Hepatocyte (in vitro differentiated cells): ENCODE measurements at regions not wholly inside any gene's neighbourhood (a gene's known extent, or its start where the extent isn't known, plus 50 kb on each side); places are given as distances from the start of the nearest gene placed in this dataset.

Experiments
- DNase-seq: peaks from one replicate; pipeline ENCODE4 v3.0.0-alpha.2; 2016; ENCODE audit warnings: low spot score
- H2AFZ ChIP-seq: fragments of 200-600 bp; sonication (generic); 2 replicates; pipeline ENCODE4 v1.6.0; 2016; ENCODE audit warnings: antibody characterized with exemption, mild to moderate bottlenecking
- H3K27ac ChIP-seq: fragments of 200-600 bp; sonication (generic); 2 replicates; pipeline ENCODE4 v1.5.1; 2016; ENCODE audit warnings: mild to moderate bottlenecking
- H3K27me3 ChIP-seq: fragments of 200-600 bp; sonication (generic); 2 replicates; pipeline ENCODE4 v1.6.1; 2016
- H3K36me3 ChIP-seq: fragments of 200-600 bp; sonication (generic); replicated peaks from 2 replicates; pipeline ENCODE4 v1.5.1; 2016; ENCODE audit warnings: low read depth; ENCODE audit not compliant: insufficient read depth
- H3K4me1 ChIP-seq: fragments of 200-600 bp; sonication (generic); 2 replicates; pipeline ENCODE4 v1.5.1; 2016; ENCODE audit warnings: mild to moderate bottlenecking, moderate library complexity; ENCODE audit not compliant: insufficient read depth
- H3K4me2 ChIP-seq: fragments of 200-600 bp; sonication (generic); 2 replicates; pipeline ENCODE4 v1.6.0; 2016
- H3K4me3 ChIP-seq: fragments of 200-600 bp; sonication (generic); 2 replicates; pipeline ENCODE4 v1.5.1; 2016; ENCODE audit warnings: mild to moderate bottlenecking
- H3K79me2 ChIP-seq: fragments of 200-600 bp; sonication (generic); 2 replicates; pipeline ENCODE4 v1.6.0; 2017; ENCODE audit warnings: mild to moderate bottlenecking
- H3K9me2 ChIP-seq: fragments of 200-600 bp; sonication (generic); replicated peaks from 2 replicates; pipeline ENCODE4 v1.6.0; 2017; ENCODE audit warnings: mild to moderate bottlenecking; ENCODE audit not compliant: insufficient read depth
- H3K9me3 ChIP-seq: fragments of 200-600 bp; sonication (generic); 2 replicates; pipeline ENCODE4 v1.5.1; 2016; ENCODE audit warnings: low read depth, mild to moderate bottlenecking
- H4K20me1 ChIP-seq: fragments of 200-600 bp; sonication (generic); 2 replicates; pipeline ENCODE4 v1.6.0; 2016; ENCODE audit warnings: mild to moderate bottlenecking; ENCODE audit not compliant: insufficient read depth, poor library complexity, severe bottlenecking
- CTCF ChIP-seq: fragments of 200-600 bp; sonication (generic); IDR thresholded peaks from 2 replicates; pipeline ENCODE4 v1.5.1; 2016; ENCODE audit warnings: antibody characterized with exemption, mild to moderate bottlenecking; ENCODE audit not compliant: poor library complexity
- EZH2 ChIP-seq: fragments of 200-600 bp; sonication (generic); IDR thresholded peaks from 2 replicates; pipeline ENCODE4 v1.6.1; 2016; ENCODE audit warnings: antibody characterized with exemption, mild to moderate bottlenecking, borderline replicate concordance
- EZH2phosphoT487 ChIP-seq: fragments of 200-600 bp; sonication (generic); IDR thresholded peaks from one replicate; pipeline ENCODE4 v1.6.1; 2018; ENCODE audit warnings: antibody characterized with exemption, mild to moderate bottlenecking, low read depth, moderate library complexity; ENCODE audit not compliant: unreplicated experiment, severe bottlenecking
- WGBS: methylation state at CpG from one replicate; pipeline ENCODE4 v1.1.6; 2016; ENCODE audit warnings: low lambda C conversion rate; ENCODE audit errors: missing lambda C conversion rate; 5-methylcytosine and 5-hydroxymethylcytosine counted together

- H3K4me2 ChIP-seq = no peak overlapping the region
- no peaks in the 10 kb centered on the region for H3K79me2 ChIP-seq
- no peaks in the 10 kb centered on the region for H3K27me3 ChIP-seq
- H4K20me1 ChIP-seq = no peaks in the 10 kb centered on the region
- no peak overlapping the region for H3K27ac ChIP-seq
- DNase-seq = no peak
- no peaks in the 10 kb centered on the region for H3K9me2 ChIP-seq
- H3K9me3 ChIP-seq = no peaks in the 10 kb centered on the region
- H3K4me3 ChIP-seq = no peak overlapping the region
- no peaks in the 10 kb centered on the region for H3K4me1 ChIP-seq
- no peak for TF ChIP-seq EZH2phosphoT487
- no peak for TF ChIP-seq CTCF
- no peak for TF ChIP-seq EZH2
- WGBS = 92% methylated on average over 2 of the region's 2 CpGs
- H3K36me3 ChIP-seq = no peaks in the 10 kb centered on the region
- H2AFZ ChIP-seq = no peak overlapping the region
Measured at GRCh38 chr11:29481738-29482137, 535.1 kb downstream of the KCNA4 start.

GRCh38 chr11:29480981-29481380 is 535.8 kb downstream of the KCNA4 start:
- H3K4me1 ChIP-seq = no peaks in the 10 kb centered on the region
- no peak overlapping the region for H3K4me2 ChIP-seq
- no peaks in the 10 kb centered on the region for H3K36me3 ChIP-seq
- H2AFZ ChIP-seq = no peak overlapping the region
- 88% methylated on average over 1 of the region's 1 CpG for WGBS
- TF ChIP-seq EZH2 = no peak
- no peak for TF ChIP-seq CTCF
- TF ChIP-seq EZH2phosphoT487 = no peak
- no peaks in the 10 kb centered on the region for H3K9me2 ChIP-seq
- H3K79me2 ChIP-seq = no peaks in the 10 kb centered on the region
- H4K20me1 ChIP-seq = no peaks in the 10 kb centered on the region
- H3K27me3 ChIP-seq = no peaks in the 10 kb centered on the region
- DNase-seq = no peak
- H3K4me3 ChIP-seq = no peak overlapping the region
- no peak overlapping the region for H3K27ac ChIP-seq
- no peaks in the 10 kb centered on the region for H3K9me3 ChIP-seq

- no peak overlapping the region for H3K4me3 ChIP-seq
- H3K27me3 ChIP-seq = no peaks in the 10 kb centered on the region
- H3K4me2 ChIP-seq = no peak overlapping the region
- no peaks in the 10 kb centered on the region for H3K9me3 ChIP-seq
- H3K36me3 ChIP-seq = no peaks in the 10 kb centered on the region
- DNase-seq = no peak
- no peaks in the 10 kb centered on the region for H3K9me2 ChIP-seq
- TF ChIP-seq EZH2 = no peak
- TF ChIP-seq CTCF = no peak
- no peak for TF ChIP-seq EZH2phosphoT487
- no peaks in the 10 kb centered on the region for H3K4me1 ChIP-seq
- 48% methylated on average over 1 of the region's 1 CpG for WGBS
- H2AFZ ChIP-seq = no peak overlapping the region
- H4K20me1 ChIP-seq = no peaks in the 10 kb centered on the region
- no peak overlapping the region for H3K27ac ChIP-seq
- no peaks in the 10 kb centered on the region for H3K79me2 ChIP-seq
Measured at GRCh38 chr11:29458252-29458651, 558.6 kb downstream of the KCNA4 start.

GRCh38 chr11:29452146-29452545 is 564.7 kb downstream of the KCNA4 start:
- TF ChIP-seq EZH2phosphoT487 = no peak
- no peak for TF ChIP-seq EZH2
- no peak for TF ChIP-seq CTCF
- Histone ChIP-seq H3K9me3 (no peaks in the 10 kb centered on the region), H4K20me1 (no peaks in the 10 kb centered on the region), H3K4me3 (no peak overlapping the region), H3K27me3 (no peaks in the 10 kb centered on the region), H2AFZ (no peak overlapping the region), H3K4me2 (no peak overlapping the region), H3K36me3 (no peaks in the 10 kb centered on the region), H3K79me2 (no peaks in the 10 kb centered on the region), H3K27ac (no peak overlapping the region), H3K4me1 (no peaks in the 10 kb centered on the region), H3K9me2 (no peaks in the 10 kb centered on the region)
- 75% methylated on average over 1 of the region's 1 CpG for WGBS
- no peak for DNase-seq
